D341Med (cell line): ENCODE measurements at regions not wholly inside any gene's neighbourhood (a gene's known extent, or its start where the extent isn't known, plus 50 kb on each side); places are given as distances from the start of the nearest gene placed in this dataset.

ENCODE experiments used
- DNase-seq: peaks from one replicate; pipeline ENCODE4 v3.0.0; 2012; ENCODE audit warnings: low spot score

- DNase-seq, result no peak
Measured at GRCh38 chr12:14253496-14253895, 112.0 kb upstream of the ATF7IP start.

- no peak for DNase-seq
Measured at GRCh38 chr12:14254781-14255180, 110.7 kb upstream of the ATF7IP start.

DNA sequence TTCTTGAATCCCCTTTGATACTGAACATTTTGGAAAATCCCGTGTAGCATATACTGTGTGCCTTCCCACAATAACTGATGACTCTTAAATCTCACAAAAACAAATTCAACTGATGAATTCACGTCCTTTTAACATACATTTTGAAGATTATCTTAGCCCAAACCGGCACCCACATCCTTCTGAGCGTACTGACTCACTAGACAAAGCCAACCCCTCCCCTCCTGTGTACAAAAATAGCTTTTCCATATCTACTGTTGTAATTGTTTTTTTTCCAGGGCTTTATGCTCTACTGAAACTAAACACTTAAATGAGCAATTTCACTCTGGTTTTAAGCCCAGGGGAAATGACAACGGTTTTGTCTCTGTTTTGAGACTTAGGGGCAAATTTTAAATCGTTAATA, 109.4 kb upstream of the ATF7IP start:
- DNase-seq, result no peak

GRCh38 chr12:14256555-14257169, 108.8 kb upstream of the ATF7IP start:
- DNase-seq, result peak; percentile 73

DNA sequence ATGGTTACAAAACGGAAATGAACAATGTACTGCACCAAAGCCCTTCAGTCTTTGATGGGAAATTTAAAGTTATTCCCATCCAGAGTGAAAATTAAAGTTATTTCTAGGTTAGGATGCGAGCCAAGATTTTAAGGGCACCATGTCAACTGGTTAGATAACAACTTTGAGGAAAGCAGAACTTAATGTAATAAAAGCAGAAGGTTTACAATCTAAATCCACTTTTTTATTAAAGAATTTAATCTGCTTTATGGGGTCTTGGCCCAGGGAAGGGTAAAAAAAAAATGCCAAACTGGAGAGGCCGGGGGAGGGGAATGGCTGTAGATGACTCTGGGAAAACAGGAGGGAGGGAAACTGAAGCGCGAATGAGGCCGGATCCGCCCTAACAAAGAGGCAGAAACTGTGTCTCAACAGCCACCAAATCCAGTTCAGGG, 108.2 kb upstream of the ATF7IP start:
- no peak for DNase-seq

DNA sequence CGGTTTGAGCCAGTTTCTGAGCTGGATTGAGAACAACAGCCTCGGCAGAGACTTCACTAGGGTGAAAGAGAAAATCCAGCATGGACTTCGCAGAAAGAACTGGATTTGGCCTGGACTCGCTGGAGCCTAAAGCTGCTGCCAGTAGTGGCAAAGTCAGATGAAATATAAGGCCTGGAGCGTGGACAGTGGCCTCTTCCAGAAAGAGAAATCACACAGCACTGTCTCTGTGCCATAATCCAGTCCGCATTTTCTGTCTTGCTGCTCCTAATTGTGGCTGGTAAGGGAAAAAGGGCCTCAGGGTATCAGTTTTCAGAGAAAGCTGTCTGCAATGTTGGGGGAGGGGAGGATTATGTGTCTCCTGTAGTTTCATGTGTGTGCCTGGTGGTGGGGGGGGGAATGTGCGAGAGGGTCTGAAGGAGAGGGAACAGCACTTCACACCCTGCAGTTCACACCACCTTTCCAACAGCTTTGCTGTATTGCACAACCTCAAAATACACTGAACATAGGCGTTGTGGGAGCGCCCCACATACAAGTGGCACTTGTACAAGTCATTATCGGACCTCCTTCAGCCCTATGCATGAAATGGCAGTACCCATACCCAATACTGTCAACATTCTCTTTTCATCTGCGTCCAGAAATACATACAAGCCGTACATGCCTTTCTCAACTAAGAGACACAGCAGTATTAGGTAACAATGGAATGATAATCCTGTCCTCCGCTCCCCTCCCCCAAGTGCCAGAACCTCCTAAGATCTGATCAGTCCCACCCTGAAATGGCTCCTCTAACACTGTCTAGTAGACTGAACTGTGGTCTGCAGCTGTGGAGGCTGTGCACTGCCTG, 107.5 kb upstream of the ATF7IP start:
- peak; percentile 82 for DNase-seq

DNA sequence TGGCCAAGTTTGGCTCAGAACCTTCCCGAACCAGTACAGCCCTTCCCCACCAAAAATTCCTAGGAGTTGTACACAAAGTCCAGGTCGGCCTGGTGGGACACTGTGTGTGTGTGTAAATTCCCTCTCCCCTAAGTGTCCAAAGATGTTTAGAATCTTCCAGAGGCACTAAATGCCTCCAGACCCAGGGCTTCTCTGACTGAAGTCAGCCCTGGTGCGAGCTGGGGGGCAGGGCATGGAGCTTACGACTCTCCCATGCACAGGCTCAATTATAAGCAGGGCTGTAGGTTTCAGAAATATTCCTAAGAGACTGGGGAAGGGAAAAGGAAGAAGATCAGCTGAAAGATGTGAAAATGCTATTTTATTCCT, 106.9 kb upstream of the ATF7IP start:
- DNase-seq, result peak; percentile 37

GRCh38 chr12:14259481-14260010, 105.9 kb upstream of the ATF7IP start:
- DNase-seq, result no peak

GRCh38 chr12:14260011-14260993, 105.2 kb upstream of the ATF7IP start:
- peak; percentile 82 for DNase-seq

DNA sequence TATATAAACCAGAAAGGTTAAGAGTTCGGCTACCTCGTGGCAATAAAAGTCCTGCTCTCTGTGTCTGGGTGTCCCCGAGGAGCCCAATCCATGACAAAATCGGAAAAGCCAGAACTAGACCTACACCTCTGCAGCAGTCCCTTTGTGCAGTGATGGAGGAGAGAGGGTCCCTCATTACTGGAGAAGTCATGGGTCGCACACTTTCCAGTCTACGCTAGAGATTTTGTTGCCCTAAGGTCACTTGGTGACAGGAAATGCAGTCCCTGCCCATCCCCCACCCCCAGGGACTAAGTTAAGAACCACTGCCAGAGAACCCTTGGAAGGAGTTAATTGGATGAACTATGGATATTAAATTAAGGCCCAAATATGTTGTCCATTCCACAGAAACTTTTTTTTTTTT, 104.4 kb upstream of the ATF7IP start:
- DNase-seq, result no peak

GRCh38 chr12:14261861-14262260, 103.6 kb upstream of the ATF7IP start:
- DNase-seq, result no peak

DNA sequence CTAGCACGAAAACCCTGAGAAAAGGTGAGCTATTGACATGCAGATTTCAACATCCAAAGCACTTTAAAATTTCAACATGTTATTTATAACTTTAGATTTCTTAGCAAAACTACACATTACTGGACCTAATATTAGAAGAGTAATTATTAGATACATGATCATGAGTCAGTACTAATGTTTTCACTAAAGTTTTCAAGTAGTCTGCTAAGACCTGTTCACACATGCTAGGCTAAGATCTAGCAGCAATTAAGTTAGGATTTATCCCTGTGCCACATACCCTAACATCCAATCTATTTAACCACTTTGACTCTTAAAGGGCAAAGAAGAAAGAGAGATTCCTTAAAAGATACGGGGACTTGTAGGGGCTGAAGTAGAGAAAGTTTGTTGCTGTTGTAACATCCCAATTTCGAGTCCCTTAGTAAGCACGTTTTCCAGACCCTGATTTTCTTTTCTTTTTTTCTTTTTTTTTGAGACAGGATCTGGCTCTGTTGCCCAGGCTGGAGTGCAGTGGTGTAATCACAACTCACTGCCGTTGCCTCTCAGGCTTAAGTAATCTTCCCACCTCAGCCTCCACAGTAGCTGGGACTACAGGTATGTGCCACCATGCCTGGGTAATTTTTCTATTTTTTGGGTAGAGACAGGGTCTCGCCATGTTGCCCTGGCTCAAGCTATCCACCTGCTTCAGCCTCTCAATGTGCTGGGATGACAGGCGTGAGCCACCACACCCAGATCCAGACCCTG, 102.5 kb upstream of the ATF7IP start:
- no peak for DNase-seq

DNA sequence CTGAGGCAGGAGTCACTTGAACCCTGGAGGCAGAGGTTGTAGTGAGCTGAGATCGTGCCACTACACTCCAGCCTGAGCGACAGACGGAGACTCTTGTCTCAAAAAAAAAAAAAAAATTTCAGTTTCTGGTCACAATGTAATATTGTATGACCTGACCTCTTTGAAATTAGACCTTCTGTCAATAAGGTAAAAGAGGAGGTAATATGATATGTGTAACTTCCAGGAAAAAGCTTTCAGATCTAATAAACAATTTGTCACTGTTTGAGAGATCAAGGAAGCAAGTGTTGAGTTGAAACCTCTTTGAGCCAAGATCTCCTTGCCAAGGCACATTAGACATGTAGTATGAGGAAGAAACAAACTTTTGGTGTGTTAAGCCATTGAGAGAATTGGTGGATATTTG, 101.7 kb upstream of the ATF7IP start:
- no peak for DNase-seq

- DNase-seq, result no peak
Measured at GRCh38 chr12:14264316-14264715, 101.2 kb upstream of the ATF7IP start.

DNA sequence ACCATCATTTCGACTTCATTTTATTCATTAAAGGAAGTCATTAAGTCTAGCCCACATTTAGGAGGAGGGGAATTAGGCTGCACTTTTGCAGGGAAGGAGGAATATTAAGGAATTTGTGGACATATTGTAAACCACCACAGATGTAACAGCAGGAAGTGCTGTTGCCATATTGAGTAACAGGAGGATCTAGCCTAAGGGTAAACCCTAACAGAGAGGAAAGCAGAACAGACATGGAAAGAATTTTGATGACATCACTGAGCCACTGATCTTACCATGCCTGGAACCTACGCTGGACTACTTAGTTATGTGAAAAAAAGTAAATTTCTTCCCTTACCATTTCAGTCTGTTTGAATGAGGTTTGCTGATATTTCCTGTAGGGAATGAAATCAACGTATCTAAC, 100.7 kb upstream of the ATF7IP start:
- DNase-seq, result no peak

DNA sequence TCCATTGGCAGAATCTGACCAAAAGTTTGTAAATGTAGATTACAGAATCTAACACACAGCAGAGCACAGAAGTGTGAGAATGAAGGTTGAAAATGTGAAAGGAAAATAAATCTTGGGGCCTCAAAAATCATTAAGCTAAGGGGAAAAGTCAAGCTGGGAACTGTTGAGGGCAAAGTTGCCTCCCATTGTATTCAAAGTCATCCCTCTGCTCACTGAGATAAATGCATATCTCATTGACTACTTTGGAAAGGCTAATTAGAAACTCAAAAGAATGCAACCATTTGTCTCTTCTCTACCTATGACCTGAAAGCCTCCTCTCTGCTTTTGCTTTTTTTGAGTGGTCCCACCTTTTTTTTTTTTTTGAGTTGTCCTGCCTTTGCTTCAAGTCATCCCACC, 97.4 kb upstream of the ATF7IP start:
- DNase-seq, result no peak

DNA sequence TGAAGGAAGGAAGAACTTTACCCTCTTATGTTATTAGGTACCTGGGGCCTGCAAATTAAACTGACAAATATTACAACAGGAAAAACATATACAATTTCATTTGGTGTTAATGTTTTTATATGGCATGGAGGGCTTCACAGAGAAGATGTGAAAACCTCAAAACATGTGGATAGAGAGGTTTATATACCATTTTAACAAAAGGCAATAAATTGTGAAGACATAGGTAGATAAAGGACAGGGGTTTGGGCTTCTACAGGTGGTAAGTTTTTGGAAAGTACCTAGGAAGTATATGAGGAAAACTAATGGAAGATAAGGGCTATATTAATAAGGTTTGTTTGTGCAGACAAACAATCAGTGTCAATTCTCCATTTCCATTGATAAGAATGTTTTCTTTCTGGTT, 95.1 kb upstream of the ATF7IP start:
- DNase-seq, result no peak

DNA sequence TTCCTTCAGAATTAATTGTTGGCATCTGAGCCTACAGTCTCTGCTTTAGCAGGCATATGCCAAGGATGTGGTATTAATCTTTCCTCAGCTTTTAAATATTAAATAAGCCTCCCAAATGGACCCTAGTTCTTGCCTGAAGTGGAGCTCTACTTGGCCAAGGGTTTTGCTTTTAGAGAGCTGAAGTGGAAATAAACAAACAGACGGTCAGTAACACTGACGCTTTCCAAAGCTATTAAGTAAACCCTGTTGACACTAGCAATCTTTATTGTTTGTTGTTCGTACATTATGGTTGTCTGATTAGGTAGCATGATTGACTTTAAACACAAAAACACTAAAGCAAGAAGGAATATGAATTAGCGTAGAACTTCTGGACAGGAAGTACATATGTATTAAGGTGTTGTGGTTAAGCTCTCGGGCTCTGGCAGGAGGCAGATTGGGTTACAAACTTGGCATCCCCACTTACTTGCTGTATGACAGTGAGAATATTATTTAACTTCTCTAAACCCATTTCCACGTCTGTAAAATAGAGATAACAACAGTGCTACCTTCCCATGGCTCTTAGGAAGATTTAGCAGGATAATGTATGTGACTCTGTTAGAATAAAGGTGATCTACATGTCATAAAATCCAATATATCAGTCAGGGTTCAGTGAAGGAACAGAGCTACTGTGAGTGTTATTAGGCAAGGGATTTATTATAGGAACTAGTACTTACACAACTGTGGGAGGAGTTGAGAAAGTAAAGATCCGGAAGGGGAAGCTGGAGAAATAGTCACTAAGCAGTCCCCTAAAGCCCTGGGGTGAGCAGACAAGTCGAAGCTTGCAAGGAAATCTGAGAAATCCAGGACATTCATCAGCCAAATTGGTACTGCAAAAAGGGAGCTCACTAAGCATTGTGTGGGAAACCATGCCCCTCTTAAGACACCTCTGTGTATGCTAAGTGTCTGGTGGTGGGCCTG, 92.2 kb upstream of the ATF7IP start:
- DNase-seq, result no peak

DNA sequence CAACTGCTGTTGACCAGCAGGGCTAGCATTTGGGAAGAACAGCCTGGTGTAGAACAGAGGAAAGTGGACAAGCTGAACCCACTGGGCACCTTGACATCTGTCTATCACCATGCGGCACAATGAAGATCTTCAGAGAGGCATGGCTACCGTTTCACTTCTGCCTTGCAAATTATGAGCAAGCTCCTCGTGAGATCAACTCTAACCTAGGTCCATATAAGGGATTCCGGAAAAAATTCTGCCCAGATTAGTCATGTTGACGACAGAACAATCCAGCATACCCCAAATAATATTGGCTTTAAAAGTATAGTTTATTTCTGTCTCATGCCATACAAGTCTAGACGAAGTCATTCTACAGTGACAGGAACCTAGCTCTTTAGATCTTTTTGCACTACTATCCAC, 91.6 kb upstream of the ATF7IP start:
- no peak for DNase-seq

DNA sequence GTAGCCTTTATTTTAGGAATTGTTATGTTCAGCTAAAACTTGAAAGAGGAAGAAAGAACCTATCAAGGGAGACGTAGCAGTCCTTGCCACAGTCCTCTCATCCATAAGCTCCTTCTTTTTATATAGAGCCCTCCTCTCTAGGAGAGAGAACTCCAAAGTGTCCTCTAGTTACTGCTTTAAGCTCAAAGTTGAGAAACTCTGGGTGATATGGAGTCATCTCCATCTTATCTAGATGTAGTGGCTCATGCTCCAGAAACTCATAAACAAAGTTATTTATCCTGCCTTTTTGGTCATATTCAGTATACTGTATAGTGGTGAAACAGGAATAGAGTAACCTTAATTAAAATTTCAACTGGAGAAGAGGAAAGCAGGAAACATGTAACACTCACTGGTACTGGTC, 90.4 kb upstream of the ATF7IP start:
- no peak for DNase-seq
